ENCODE measurements at regions not wholly inside any gene's neighbourhood (a gene's known extent, or its start where the extent isn't known, plus 50 kb on each side); places are given as distances from the start of the nearest gene placed in this dataset.
"Not testable (repeated sequence)": the region's sequence is repeated elsewhere in the genome, so short reads cannot be mapped to it uniquely, and the experiment has no call there.

- DNase-seq = no peak
- H4K20me1 ChIP-seq (ENCODE audit: insufficient read depth, low read length) = no peaks in the 10 kb centered on the region
- H3K4me1 ChIP-seq (ENCODE audit: low read length) = no peaks in the 10 kb centered on the region
- no peaks in the 10 kb centered on the region for H3F3A ChIP-seq (ENCODE audit: insufficient read depth, low read length)
- H3K4me2 ChIP-seq (ENCODE audit: low read depth, low read length) = no peak overlapping the region
- H3K9me2 ChIP-seq (replicated peaks; ENCODE audit: insufficient read depth, low read length) = no peaks in the 10 kb centered on the region
- no peaks in the 10 kb centered on the region for H3K27me3 ChIP-seq (replicated peaks; ENCODE audit: insufficient read depth, low read length)
- no peak overlapping the region for H3K27ac ChIP-seq (ENCODE audit: low read length)
- no peak overlapping the region for H3K9ac ChIP-seq (ENCODE audit: low read length)
- no peaks in the 10 kb centered on the region for H3K79me2 ChIP-seq (ENCODE audit: low read length)
- no peak overlapping the region for H3K4me3 ChIP-seq (ENCODE audit: low read length)
- no peak overlapping the region for H2AFZ ChIP-seq (ENCODE audit: low read length)
- H3K36me3 ChIP-seq (replicated peaks; ENCODE audit: insufficient read depth, low read length) = no peaks in the 10 kb centered on the region
- H3K9me3 ChIP-seq (replicated peaks; ENCODE audit: insufficient read depth, low read length) = no peaks in the 10 kb centered on the region
- TF ChIP-seq CTCF (IDR thresholded peaks at IDR 0.05; ENCODE audit: low read length) = no peak
- TF ChIP-seq EZH2 (optimal IDR thresholded peaks at IDR 0.05; ENCODE audit: low read depth, low read length) = no peak
- no peak for TF ChIP-seq EZH2phosphoT487 (IDR thresholded peaks at IDR 0.05; ENCODE audit: low read length)
Measured at GRCh38 chr12:74394647-74395046, 143.0 kb upstream of the ATXN7L3B start.

GRCh38 chr12:74401035-74401434, 136.6 kb upstream of the ATXN7L3B start:
- H3K4me3 ChIP-seq (ENCODE audit: low read length) = no peak overlapping the region
- no peak overlapping the region for H3K27ac ChIP-seq (ENCODE audit: low read length)
- no peak for DNase-seq
- no peaks in the 10 kb centered on the region for H3K36me3 ChIP-seq (replicated peaks; ENCODE audit: insufficient read depth, low read length)
- H3K9me2 ChIP-seq (replicated peaks; ENCODE audit: insufficient read depth, low read length) = no peaks in the 10 kb centered on the region
- H3F3A ChIP-seq (ENCODE audit: insufficient read depth, low read length) = no peaks in the 10 kb centered on the region
- H3K9me3 ChIP-seq (replicated peaks; ENCODE audit: insufficient read depth, low read length) = no peaks in the 10 kb centered on the region
- H3K27me3 ChIP-seq (replicated peaks; ENCODE audit: insufficient read depth, low read length) = no peaks in the 10 kb centered on the region
- H3K79me2 ChIP-seq (ENCODE audit: low read length) = no peaks in the 10 kb centered on the region
- H3K4me2 ChIP-seq (ENCODE audit: low read depth, low read length) = no peak overlapping the region
- no peak overlapping the region for H2AFZ ChIP-seq (ENCODE audit: low read length)
- no peaks in the 10 kb centered on the region for H4K20me1 ChIP-seq (ENCODE audit: insufficient read depth, low read length)
- no peak overlapping the region for H3K9ac ChIP-seq (ENCODE audit: low read length)
- TF ChIP-seq EZH2phosphoT487 (IDR thresholded peaks at IDR 0.05; ENCODE audit: low read length) (no peak), EZH2 (optimal IDR thresholded peaks at IDR 0.05; ENCODE audit: low read depth, low read length) (no peak), CTCF (IDR thresholded peaks at IDR 0.05; ENCODE audit: low read length) (no peak)
- no peaks in the 10 kb centered on the region for H3K4me1 ChIP-seq (ENCODE audit: low read length)

- Histone ChIP-seq H3K27ac (ENCODE audit: low read length) (no peak overlapping the region), H3K9me2 (replicated peaks; ENCODE audit: insufficient read depth, low read length) (no peaks in the 10 kb centered on the region), H4K20me1 (ENCODE audit: insufficient read depth, low read length) (no peaks in the 10 kb centered on the region), H3F3A (ENCODE audit: insufficient read depth, low read length) (no peaks in the 10 kb centered on the region), H3K36me3 (replicated peaks; ENCODE audit: insufficient read depth, low read length) (no peaks in the 10 kb centered on the region), H3K79me2 (ENCODE audit: low read length) (no peaks in the 10 kb centered on the region), H3K9me3 (replicated peaks; ENCODE audit: insufficient read depth, low read length) (no peaks in the 10 kb centered on the region), H2AFZ (ENCODE audit: low read length) (no peak overlapping the region), H3K27me3 (replicated peaks; ENCODE audit: insufficient read depth, low read length) (no peaks in the 10 kb centered on the region), H3K4me2 (ENCODE audit: low read depth, low read length) (no peak overlapping the region), H3K9ac (ENCODE audit: low read length) (no peak overlapping the region), H3K4me1 (ENCODE audit: low read length) (no peaks in the 10 kb centered on the region), H3K4me3 (ENCODE audit: low read length) (no peak overlapping the region)
- no peak for TF ChIP-seq CTCF (IDR thresholded peaks at IDR 0.05; ENCODE audit: low read length)
- TF ChIP-seq EZH2phosphoT487 (IDR thresholded peaks at IDR 0.05; ENCODE audit: low read length) = no peak
- TF ChIP-seq EZH2 (optimal IDR thresholded peaks at IDR 0.05; ENCODE audit: low read depth, low read length) = no peak
- DNase-seq = no peak
Measured at GRCh38 chr12:74401966-74402365, 135.7 kb upstream of the ATXN7L3B start.

GRCh38 chr12:74403221-74403470, 134.5 kb upstream of the ATXN7L3B start:
- not testable (repeated sequence) for H3F3A ChIP-seq (ENCODE audit: insufficient read depth, low read length); H3K79me2 ChIP-seq (ENCODE audit: low read length); H2AFZ ChIP-seq (ENCODE audit: low read length); H4K20me1 ChIP-seq (ENCODE audit: insufficient read depth, low read length); H3K36me3 ChIP-seq (replicated peaks; ENCODE audit: insufficient read depth, low read length); H3K4me2 ChIP-seq (ENCODE audit: low read depth, low read length); H3K9me2 ChIP-seq (replicated peaks; ENCODE audit: insufficient read depth, low read length); DNase-seq; H3K27me3 ChIP-seq (replicated peaks; ENCODE audit: insufficient read depth, low read length); H3K27ac ChIP-seq (ENCODE audit: low read length); H3K4me1 ChIP-seq (ENCODE audit: low read length); H3K9ac ChIP-seq (ENCODE audit: low read length); H3K4me3 ChIP-seq (ENCODE audit: low read length); H3K9me3 ChIP-seq (replicated peaks; ENCODE audit: insufficient read depth, low read length)

All from MM.1S (cell line).